HUES48 (cell line): ENCODE measurements at regions not wholly inside any gene's neighbourhood (a gene's known extent, or its start where the extent isn't known, plus 50 kb on each side); places are given as distances from the start of the nearest gene placed in this dataset.
"Not testable (repeated sequence)": the region's sequence is repeated elsewhere in the genome, so short reads cannot be mapped to it uniquely, and the experiment has no call there.

Experiments
- H3K27ac ChIP-seq: one replicate; pipeline ENCODE4 v1.7.0; 2013; ENCODE audit warnings: low read depth, low read length, inconsistent platforms
- H3K27me3 ChIP-seq: 2 replicates; pipeline ENCODE4 v1.6.1; 2013; ENCODE audit warnings: mild to moderate bottlenecking, low read length; ENCODE audit not compliant: control insufficient read depth, insufficient read depth
- H3K36me3 ChIP-seq: 2 replicates; pipeline ENCODE4 v1.6.1; 2013; ENCODE audit warnings: low read length; ENCODE audit not compliant: control insufficient read depth, insufficient read depth
- H3K4me1 ChIP-seq: 2 replicates; pipeline ENCODE4 v1.6.1; 2013; ENCODE audit warnings: mild to moderate bottlenecking, low read length; ENCODE audit not compliant: control insufficient read depth, insufficient read depth
- H3K4me3 ChIP-seq: 2 replicates; pipeline ENCODE4 v1.5.1; 2013; ENCODE audit warnings: mild to moderate bottlenecking, low read depth, low read length
- H3K9ac ChIP-seq: 2 replicates; pipeline ENCODE4 v1.6.1; 2013; ENCODE audit warnings: mild to moderate bottlenecking, low read depth, low read length, moderate library complexity
- H3K9me3 ChIP-seq: 2 replicates; pipeline ENCODE4 v1.6.1; 2013; ENCODE audit warnings: low read length; ENCODE audit not compliant: control insufficient read depth, insufficient read depth

DNA sequence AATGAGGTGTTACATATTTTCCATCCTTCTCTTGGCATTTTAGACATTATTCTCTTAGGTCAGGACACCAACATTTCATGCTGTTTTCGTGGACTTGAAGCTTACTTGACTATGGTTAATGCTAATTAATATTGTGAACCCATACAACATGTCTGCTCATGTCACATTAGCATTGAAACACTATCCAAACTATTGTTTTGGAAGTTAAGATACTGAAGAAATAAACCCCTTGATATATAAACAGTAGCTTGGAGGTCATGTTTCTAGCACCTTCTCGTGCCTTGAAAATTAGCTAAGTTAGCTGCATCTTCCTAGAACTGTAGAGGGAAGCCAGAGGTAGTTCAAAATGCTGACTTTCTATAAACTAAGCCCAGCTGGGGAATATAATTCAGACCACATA, 288.8 kb downstream of the LTN1 start:
- Histone ChIP-seq H3K4me3 (no peak overlapping the region), H3K36me3 (no peaks in the 10 kb centered on the region), H3K27me3 (no peaks in the 10 kb centered on the region), H3K27ac (no peak overlapping the region), H3K9me3 (no peaks in the 10 kb centered on the region), H3K4me1 (no peaks in the 10 kb centered on the region), H3K9ac (no peak overlapping the region)

- H3K27ac ChIP-seq = no peak overlapping the region
- H3K4me3 ChIP-seq = no peak overlapping the region
- no peaks in the 10 kb centered on the region for H3K9me3 ChIP-seq
Observed at GRCh38 chr21:28699596-28700259, 292.9 kb downstream of the LTN1 start.

GRCh38 chr21:28699186-28699585, 293.5 kb downstream of the LTN1 start:
- Histone ChIP-seq H3K9ac (no peak overlapping the region), H3K36me3 (no peaks in the 10 kb centered on the region), H3K4me1 (no peaks in the 10 kb centered on the region), H3K27ac (no peak overlapping the region), H3K27me3 (no peaks in the 10 kb centered on the region), H3K4me3 (no peak overlapping the region), H3K9me3 (no peaks in the 10 kb centered on the region)

More at GRCh38 chr21:28699596-28700259, 292.9 kb downstream of the LTN1 start:
- Histone ChIP-seq H3K27me3 (no peaks in the 10 kb centered on the region), H3K4me1 (no peaks in the 10 kb centered on the region), H3K36me3 (no peaks in the 10 kb centered on the region), H3K9ac (no peak overlapping the region)

DNA sequence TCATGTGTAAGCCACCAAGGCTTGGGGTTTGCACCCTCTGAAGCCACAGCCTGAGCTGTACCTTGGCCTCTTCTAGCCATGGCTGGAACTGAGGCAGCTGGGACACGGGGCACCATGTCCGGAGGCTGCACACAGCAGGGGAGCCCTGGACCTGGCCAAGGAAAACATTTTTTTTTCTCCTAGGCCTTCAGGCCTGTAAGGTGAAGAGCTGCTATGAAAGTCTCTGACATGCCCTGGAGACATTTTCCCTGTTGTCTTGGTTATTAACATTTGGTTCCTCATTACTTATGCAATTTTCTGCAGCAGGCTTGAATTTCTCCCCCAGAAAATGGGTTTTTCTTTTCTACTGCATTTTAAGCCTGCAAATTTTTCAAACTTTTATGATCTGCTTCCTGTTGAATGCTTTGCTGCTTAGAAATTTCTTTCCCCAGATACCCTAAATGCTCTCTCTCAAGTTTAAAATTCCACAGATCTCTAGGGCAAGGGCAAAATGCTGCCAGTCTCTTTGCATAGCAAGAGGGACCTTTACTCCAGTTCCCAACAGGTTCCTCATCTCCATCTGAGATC, 295.8 kb downstream of the LTN1 start:
- Histone ChIP-seq H3K36me3 (no peaks in the 10 kb centered on the region), H3K4me3 (no peak overlapping the region)

GRCh38 chr21:28693476-28693875, 299.2 kb downstream of the LTN1 start:
- Histone ChIP-seq H3K27me3 (no peaks in the 10 kb centered on the region), H3K9me3 (no peaks in the 10 kb centered on the region), H3K4me3 (no peak overlapping the region), H3K4me1 (no peaks in the 10 kb centered on the region), H3K36me3 (no peaks in the 10 kb centered on the region), H3K9ac (no peak overlapping the region), H3K27ac (no peak overlapping the region)

More for the DNA sequence above, 295.8 kb downstream of the LTN1 start:
- no peaks in the 10 kb centered on the region for H3K4me1 ChIP-seq
- H3K9me3 ChIP-seq = no peaks in the 10 kb centered on the region
- H3K9ac ChIP-seq = no peak overlapping the region
- no peak overlapping the region for H3K27ac ChIP-seq
- H3K27me3 ChIP-seq = no peaks in the 10 kb centered on the region

DNA sequence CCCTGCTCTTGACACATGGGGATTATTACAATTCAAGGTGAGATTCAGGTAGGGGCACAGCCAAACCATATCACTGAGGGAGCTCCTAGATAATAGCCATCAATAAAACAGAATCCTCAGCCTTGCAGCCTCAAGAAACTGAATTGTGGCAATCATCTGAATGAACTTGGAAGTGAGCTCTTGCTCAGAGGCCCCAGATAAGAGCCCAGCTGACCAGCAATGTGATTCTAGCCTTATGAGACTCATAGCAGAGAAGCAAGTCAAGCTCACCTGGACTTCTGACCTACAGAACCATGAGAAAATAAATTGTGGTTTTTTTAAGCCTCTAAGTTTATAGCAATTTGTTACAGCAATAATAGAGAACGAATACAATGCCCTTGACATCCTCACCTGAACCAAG, 302.5 kb downstream of the LTN1 start:
- Histone ChIP-seq H3K4me3 (no peak overlapping the region), H3K4me1 (no peaks in the 10 kb centered on the region), H3K9ac (no peak overlapping the region), H3K9me3 (no peaks in the 10 kb centered on the region), H3K27ac (no peak overlapping the region), H3K36me3 (no peaks in the 10 kb centered on the region), H3K27me3 (no peaks in the 10 kb centered on the region)

DNA sequence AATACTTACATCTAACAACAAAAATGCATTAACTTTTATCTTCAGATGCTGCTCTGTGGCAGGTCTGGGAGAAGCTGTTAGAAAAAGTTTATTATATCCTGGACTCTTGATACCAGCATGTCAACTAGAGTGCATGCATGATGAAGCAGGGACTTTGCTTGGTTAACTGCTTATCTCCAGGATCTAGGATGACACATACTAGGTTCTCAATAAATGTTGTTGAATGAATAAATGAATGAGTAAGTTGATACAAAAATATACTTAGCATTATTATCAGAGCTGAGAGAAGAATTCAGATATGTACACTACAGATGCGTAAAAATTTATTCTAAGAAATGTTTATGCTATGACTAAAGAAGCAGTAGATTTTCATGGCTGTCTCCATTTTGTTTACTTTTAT, 304.3 kb downstream of the LTN1 start:
- no peak overlapping the region for H3K4me3 ChIP-seq
- H3K36me3 ChIP-seq = no peaks in the 10 kb centered on the region
- no peak overlapping the region for H3K27ac ChIP-seq
- H3K27me3 ChIP-seq = no peaks in the 10 kb centered on the region
- H3K9ac ChIP-seq = no peak overlapping the region
- no peaks in the 10 kb centered on the region for H3K9me3 ChIP-seq
- no peaks in the 10 kb centered on the region for H3K4me1 ChIP-seq

DNA sequence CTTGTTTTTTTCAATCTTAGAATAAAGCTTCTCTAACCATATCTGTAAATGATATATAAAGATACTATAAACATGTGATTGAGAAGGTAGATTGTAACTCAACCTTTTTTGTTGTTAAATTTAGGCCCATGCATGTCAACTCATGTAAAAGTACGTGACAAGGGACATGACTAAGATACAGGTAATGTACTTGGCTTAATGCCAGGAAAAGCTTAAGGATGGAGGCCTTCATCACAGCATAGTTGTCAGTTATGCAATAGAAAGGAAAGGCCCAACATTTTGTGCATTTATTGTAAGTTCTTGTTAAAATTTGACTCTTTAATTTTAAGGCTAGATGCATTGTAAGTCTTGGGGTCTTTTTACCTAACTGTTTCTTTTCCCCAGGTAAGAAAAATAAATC, 305.1 kb downstream of the LTN1 start:
- Histone ChIP-seq H3K4me1 (no peaks in the 10 kb centered on the region), H3K9ac (no peak overlapping the region), H3K36me3 (no peaks in the 10 kb centered on the region), H3K27ac (no peak overlapping the region), H3K9me3 (no peaks in the 10 kb centered on the region), H3K4me3 (no peak overlapping the region), H3K27me3 (no peaks in the 10 kb centered on the region)

DNA sequence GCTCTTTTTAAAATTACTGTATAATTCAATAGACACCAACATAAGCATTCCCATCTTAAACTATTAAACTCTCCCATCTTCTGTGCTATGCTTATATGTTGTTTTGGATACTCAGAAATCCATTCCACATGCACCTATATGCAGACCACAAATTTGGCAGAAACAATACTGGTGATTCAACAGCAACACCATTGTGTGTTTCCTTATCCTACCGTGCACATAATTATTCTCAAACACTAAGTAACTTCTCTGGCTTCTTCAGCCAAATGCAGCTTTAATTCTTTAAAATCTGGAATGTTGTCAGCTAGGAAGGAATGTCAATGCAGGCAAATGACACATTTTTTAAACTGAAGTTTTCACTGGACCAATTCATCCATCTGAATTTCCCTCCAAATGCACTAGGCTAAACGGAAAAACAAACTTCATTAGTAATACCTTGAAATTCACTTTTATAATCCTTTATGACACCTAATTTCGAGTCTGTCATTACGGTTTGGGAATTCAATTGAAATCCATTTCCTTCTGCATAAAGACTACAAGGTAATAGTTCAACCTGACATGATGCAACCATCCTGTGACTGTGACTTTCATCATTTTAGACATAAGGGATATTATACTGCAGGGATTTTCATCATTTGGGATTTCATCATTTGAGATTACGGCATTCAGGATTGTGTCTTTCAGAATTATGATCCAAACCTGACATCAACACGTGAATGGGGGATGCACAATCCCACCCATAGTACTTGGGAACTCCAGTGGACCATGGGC, 308.5 kb downstream of the LTN1 start:
- Histone ChIP-seq H3K27ac (no peak overlapping the region), H3K4me1 (no peaks in the 10 kb centered on the region), H3K36me3 (no peaks in the 10 kb centered on the region), H3K9ac (no peak overlapping the region), H3K27me3 (no peaks in the 10 kb centered on the region), H3K9me3 (no peaks in the 10 kb centered on the region), H3K4me3 (no peak overlapping the region)

DNA sequence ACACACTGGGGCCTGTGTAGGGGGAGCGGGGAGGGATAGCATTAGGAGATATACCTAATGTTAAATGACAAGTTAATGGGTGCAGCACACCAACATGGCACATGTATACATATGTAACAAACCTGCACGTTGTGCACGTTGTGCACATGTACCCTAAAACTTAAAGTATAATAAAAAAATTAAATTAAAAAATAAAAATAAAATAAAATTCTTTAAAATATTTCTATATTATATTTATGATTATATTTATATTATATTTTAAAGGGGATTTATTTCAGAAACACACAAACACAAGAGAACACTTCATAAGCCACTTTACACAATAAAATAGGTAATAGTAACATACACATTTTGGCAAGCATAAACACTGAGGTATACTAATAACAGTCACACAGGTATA, 309.8 kb downstream of the LTN1 start:
- not testable (repeated sequence) for H3K4me3 ChIP-seq, H3K9ac ChIP-seq, H3K36me3 ChIP-seq, H3K27me3 ChIP-seq, H3K9me3 ChIP-seq, H3K27ac ChIP-seq, H3K4me1 ChIP-seq

- H3K27ac ChIP-seq, H3K4me1 ChIP-seq, H3K36me3 ChIP-seq, H3K4me3 ChIP-seq, H3K9ac ChIP-seq, H3K9me3 ChIP-seq, H3K27me3 ChIP-seq: not testable (repeated sequence)
Observed at GRCh38 chr21:28677096-28677495, 315.6 kb downstream of the LTN1 start.
